PC-9 (cell line): ENCODE measurements at regions not wholly inside any gene's neighbourhood (a gene's known extent, or its start where the extent isn't known, plus 50 kb on each side); places are given as distances from the start of the nearest gene placed in this dataset.

ENCODE experiments used
- EZH2 ChIP-seq: fragments of 200-600 bp; sonication (generic); IDR thresholded peaks from 2 replicates; pipeline ENCODE4 v1.8.0; 2017; ENCODE audit warnings: antibody characterized with exemption, low read depth
- TF ChIP-seq, protein P1 (sequence below): fragments of 200-600 bp; sonication (generic); conservative IDR thresholded peaks from 2 replicates; pipeline ENCODE4 v1.6.1; 2017; ENCODE audit warnings: mixed run types, antibody characterized with exemption, mild to moderate bottlenecking, moderate library complexity

GRCh38 chr11:91258876-91259275 lies 965.7 kb upstream of the FAT3 start:
- no peak for TF ChIP-seq EZH2
- TF ChIP-seq, protein P1, sequence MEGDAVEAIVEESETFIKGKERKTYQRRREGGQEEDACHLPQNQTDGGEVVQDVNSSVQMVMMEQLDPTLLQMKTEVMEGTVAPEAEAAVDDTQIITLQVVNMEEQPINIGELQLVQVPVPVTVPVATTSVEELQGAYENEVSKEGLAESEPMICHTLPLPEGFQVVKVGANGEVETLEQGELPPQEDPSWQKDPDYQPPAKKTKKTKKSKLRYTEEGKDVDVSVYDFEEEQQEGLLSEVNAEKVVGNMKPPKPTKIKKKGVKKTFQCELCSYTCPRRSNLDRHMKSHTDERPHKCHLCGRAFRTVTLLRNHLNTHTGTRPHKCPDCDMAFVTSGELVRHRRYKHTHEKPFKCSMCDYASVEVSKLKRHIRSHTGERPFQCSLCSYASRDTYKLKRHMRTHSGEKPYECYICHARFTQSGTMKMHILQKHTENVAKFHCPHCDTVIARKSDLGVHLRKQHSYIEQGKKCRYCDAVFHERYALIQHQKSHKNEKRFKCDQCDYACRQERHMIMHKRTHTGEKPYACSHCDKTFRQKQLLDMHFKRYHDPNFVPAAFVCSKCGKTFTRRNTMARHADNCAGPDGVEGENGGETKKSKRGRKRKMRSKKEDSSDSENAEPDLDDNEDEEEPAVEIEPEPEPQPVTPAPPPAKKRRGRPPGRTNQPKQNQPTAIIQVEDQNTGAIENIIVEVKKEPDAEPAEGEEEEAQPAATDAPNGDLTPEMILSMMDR, result no peak
